Parathyroid adenoma (tissue), 2 donors: ENCODE measurements at regions not wholly inside any gene's neighbourhood (a gene's known extent, or its start where the extent isn't known, plus 50 kb on each side); places are given as distances from the start of the nearest gene placed in this dataset.

Source experiments
- H2AFZ ChIP-seq: fragments of 300-600 bp; sonication (generic); one replicate; pipeline ENCODE4 v1.7.0; 2017; ENCODE audit warnings: antibody characterized with exemption, mild to moderate bottlenecking
- H3K27ac ChIP-seq: fragments of 300-600 bp; sonication (generic); one replicate; pipeline ENCODE4 v1.7.0; 2017
- H3K27me3 ChIP-seq: fragments of 300-600 bp; sonication (generic); one replicate; pipeline ENCODE4 v1.7.0; 2017; ENCODE audit warnings: low read length; ENCODE audit not compliant: control insufficient read depth, insufficient read depth
- H3K36me3 ChIP-seq: fragments of 300-600 bp; sonication (generic); one replicate; pipeline ENCODE4 v1.7.0; 2017; ENCODE audit warnings: low read length; ENCODE audit not compliant: control insufficient read depth, insufficient read depth
- H3K4me1 ChIP-seq: fragments of 300-600 bp; sonication (generic); one replicate; pipeline ENCODE4 v1.7.0; 2017; ENCODE audit warnings: control low read depth
- H3K4me2 ChIP-seq: fragments of 300-600 bp; sonication (generic); one replicate; pipeline ENCODE4 v1.7.0; 2017; ENCODE audit warnings: low read length
- H3K4me3 ChIP-seq: fragments of 300-600 bp; sonication (generic); one replicate; pipeline ENCODE4 v1.7.0; 2017; ENCODE audit warnings: low read depth, low read length
- H3K79me2 ChIP-seq: fragments of 300-600 bp; sonication (generic); one replicate; pipeline ENCODE4 v1.7.0; 2017; ENCODE audit warnings: control low read depth
- H3K9ac ChIP-seq: fragments of 300-600 bp; sonication (generic); one replicate; pipeline ENCODE4 v1.7.0; 2017; ENCODE audit warnings: mild to moderate bottlenecking
- H3K9me3 ChIP-seq: fragments of 300-600 bp; sonication (generic); one replicate; pipeline ENCODE4 v1.7.0; 2017; ENCODE audit warnings: low read length; ENCODE audit not compliant: control insufficient read depth
- CTCF ChIP-seq: fragments of 300-600 bp; sonication (generic); IDR thresholded peaks from one replicate; pipeline ENCODE4 v1.7.0; 2017; ENCODE audit warnings: antibody characterized with exemption, mild to moderate bottlenecking
- donor health status: primary hyperparathyroidism.

DNA sequence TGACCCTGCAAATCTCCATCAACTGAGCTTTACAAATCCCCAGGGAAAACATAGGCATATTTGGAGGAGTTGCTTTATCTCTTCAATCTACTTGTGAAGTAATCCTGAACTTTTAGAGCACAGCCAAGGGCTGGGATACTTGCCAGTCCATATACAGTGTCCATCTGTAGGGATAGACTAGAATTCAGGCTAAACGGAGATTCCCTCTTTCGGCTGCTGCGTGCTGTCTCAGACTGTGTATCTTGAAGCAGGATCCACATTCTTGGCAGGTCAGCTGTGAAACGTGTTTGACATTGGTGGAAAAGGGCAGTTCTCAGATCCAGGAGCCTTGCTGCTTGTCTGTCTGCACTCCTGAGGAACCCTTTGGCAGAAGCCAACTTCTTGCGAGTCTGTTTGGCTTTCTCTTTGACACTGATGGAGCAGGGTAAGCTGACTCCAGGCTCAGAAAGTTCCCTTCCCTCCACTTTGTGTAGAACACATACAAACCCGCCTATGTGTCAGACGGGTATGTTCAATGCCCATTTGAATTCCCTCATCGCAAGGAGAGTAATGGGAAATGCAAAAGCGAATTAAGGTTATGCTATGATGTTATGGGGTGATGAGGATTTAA is 221.8 kb downstream of the MAP2K4 start:
- no peak overlapping the region for H3K4me3 ChIP-seq
- H3K27ac ChIP-seq = no peak overlapping the region
- no peak for TF ChIP-seq CTCF

DNA sequence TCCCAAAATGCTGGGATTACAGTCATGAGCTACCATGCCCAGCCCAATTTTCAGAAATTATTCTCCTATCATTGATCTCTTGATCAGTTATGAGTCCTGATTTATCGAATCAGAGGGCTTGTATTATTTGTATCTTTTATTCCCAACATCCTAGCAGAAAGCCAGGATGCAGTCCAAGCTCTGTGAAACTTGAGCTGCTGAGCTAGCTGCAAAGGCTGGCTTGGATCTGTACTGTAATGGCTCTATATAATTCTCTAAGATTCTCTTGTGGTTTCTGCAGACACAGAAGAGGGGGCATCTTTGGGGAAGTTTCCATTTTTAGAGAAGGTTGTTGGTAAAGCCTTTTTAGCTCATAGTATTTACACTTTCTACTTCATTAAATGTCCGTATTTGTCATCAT is 227.1 kb downstream of the MAP2K4 start:
- H3K27ac ChIP-seq = no peak overlapping the region
- no peak for TF ChIP-seq CTCF
- H2AFZ ChIP-seq = no peak overlapping the region
- no peaks in the 10 kb centered on the region for H3K36me3 ChIP-seq
- H3K9me3 ChIP-seq = no peaks in the 10 kb centered on the region
- no peaks in the 10 kb centered on the region for H3K4me1 ChIP-seq
- no peak overlapping the region for H3K9ac ChIP-seq
- H3K4me3 ChIP-seq = no peak overlapping the region
- H3K4me2 ChIP-seq = no peak overlapping the region
- no peaks in the 10 kb centered on the region for H3K27me3 ChIP-seq
- no peaks in the 10 kb centered on the region for H3K79me2 ChIP-seq

More for the DNA sequence above, 221.8 kb downstream of the MAP2K4 start:
- Histone ChIP-seq H3K36me3 (no peaks in the 10 kb centered on the region), H3K9ac (no peak overlapping the region), H2AFZ (peak overlapping the region; percentile 20), H3K4me1 (no peaks in the 10 kb centered on the region), H3K4me2 (no peak overlapping the region), H3K9me3 (no peaks in the 10 kb centered on the region), H3K79me2 (no peaks in the 10 kb centered on the region), H3K27me3 (no peaks in the 10 kb centered on the region)

- Histone ChIP-seq H3K4me1 (no peaks in the 10 kb centered on the region), H3K4me3 (no peak overlapping the region), H3K27me3 (no peaks in the 10 kb centered on the region), H2AFZ (no peak overlapping the region), H3K36me3 (no peaks in the 10 kb centered on the region), H3K27ac (no peak overlapping the region), H3K9ac (no peak overlapping the region), H3K9me3 (no peaks in the 10 kb centered on the region), H3K79me2 (no peaks in the 10 kb centered on the region), H3K4me2 (no peak overlapping the region)
- TF ChIP-seq CTCF = no peak
Observed at GRCh38 chr17:12250973-12251372, 230.3 kb downstream of the MAP2K4 start.

GRCh38 chr17:12252462-12252861 is 231.8 kb downstream of the MAP2K4 start:
- no peaks in the 10 kb centered on the region for H3K9me3 ChIP-seq
- no peaks in the 10 kb centered on the region for H3K4me1 ChIP-seq
- H2AFZ ChIP-seq = no peak overlapping the region
- H3K27ac ChIP-seq = no peak overlapping the region
- H3K4me3 ChIP-seq = no peak overlapping the region
- H3K9ac ChIP-seq = no peak overlapping the region
- H3K36me3 ChIP-seq = no peaks in the 10 kb centered on the region
- no peak overlapping the region for H3K4me2 ChIP-seq
- H3K79me2 ChIP-seq = no peaks in the 10 kb centered on the region
- H3K27me3 ChIP-seq = no peaks in the 10 kb centered on the region
- no peak for TF ChIP-seq CTCF

GRCh38 chr17:12254460-12254859 is 233.8 kb downstream of the MAP2K4 start:
- Histone ChIP-seq H3K27me3 (no peaks in the 10 kb centered on the region), H2AFZ (no peak overlapping the region), H3K4me3 (no peak overlapping the region), H3K9ac (no peak overlapping the region), H3K4me2 (no peak overlapping the region), H3K27ac (no peak overlapping the region), H3K79me2 (no peaks in the 10 kb centered on the region), H3K4me1 (no peaks in the 10 kb centered on the region), H3K36me3 (no peaks in the 10 kb centered on the region), H3K9me3 (no peaks in the 10 kb centered on the region)
- TF ChIP-seq CTCF = no peak
